NT2/D1 (cell line): ENCODE measurements at regions not wholly inside any gene's neighbourhood (a gene's known extent, or its start where the extent isn't known, plus 50 kb on each side); places are given as distances from the start of the nearest gene placed in this dataset.

Experiments used
- SUZ12 ChIP-seq: IDR thresholded peaks from 2 replicates; pipeline ENCODE4 v1.6.1; 2011; ENCODE audit not compliant: insufficient read length, insufficient read depth; ENCODE audit errors: extremely low read depth
- YY1 ChIP-seq: IDR thresholded peaks from 2 replicates; pipeline ENCODE4 v1.6.1; 2011; ENCODE audit not compliant: insufficient read length, insufficient read depth
- ZNF274 ChIP-seq: IDR thresholded peaks from 2 replicates; pipeline ENCODE4 v1.6.1; 2011; ENCODE audit warnings: mild to moderate bottlenecking, low read depth, low read length

DNA sequence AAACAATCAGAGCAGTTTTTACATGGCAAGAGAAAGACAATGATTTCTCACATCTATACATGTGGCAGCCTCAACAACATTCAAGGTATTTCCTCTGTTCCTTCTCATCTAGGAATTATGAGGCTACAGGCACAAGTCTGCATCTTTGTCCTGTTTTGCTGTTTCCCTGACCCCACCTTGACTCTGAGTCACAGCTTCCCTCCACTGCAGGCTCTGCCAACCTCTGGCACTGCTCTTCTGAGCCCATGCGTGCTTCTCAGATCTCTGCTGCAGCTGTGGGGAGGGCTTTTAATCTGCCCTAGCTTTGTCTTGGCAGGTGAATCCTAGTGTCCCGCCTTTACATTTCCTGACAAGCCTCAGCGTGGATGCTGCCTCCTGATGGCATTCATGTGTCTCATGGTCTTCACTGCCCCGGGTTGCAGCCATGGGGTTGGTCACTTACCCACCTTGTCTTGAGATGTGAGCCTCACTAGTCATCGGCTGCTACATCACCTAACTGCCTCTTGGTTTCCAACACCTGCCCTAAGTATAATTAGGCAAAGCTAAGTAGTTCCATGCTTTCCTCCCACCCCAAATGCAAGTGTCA is 578.5 kb downstream of the TBC1D22A start:
- no peak for TF ChIP-seq ZNF274
- TF ChIP-seq SUZ12 = no peak
- no peak for TF ChIP-seq YY1
